C4-2B (cell line): ENCODE measurements at regions not wholly inside any gene's neighbourhood (a gene's known extent, or its start where the extent isn't known, plus 50 kb on each side); places are given as distances from the start of the nearest gene placed in this dataset.

Experiments
- H3K27ac ChIP-seq: fragments of 450-650 bp; 2 replicates; pipeline ENCODE4 v1.5.1; 2017
- CTCF ChIP-seq: fragments of 450-650 bp; conservative IDR thresholded peaks from 2 replicates; pipeline ENCODE4 v1.5.1; 2017; ENCODE audit warnings: mild to moderate bottlenecking
- ZFX ChIP-seq: fragments of 450-650 bp; IDR thresholded peaks from 2 replicates; pipeline ENCODE4 v1.6.1; 2017

- no peak overlapping the region for H3K27ac ChIP-seq
- TF ChIP-seq ZFX (no peak), CTCF (no peak)
Observed at GRCh38 chr11:45027312-45027711, 76.6 kb upstream of the TP53I11 start.

DNA sequence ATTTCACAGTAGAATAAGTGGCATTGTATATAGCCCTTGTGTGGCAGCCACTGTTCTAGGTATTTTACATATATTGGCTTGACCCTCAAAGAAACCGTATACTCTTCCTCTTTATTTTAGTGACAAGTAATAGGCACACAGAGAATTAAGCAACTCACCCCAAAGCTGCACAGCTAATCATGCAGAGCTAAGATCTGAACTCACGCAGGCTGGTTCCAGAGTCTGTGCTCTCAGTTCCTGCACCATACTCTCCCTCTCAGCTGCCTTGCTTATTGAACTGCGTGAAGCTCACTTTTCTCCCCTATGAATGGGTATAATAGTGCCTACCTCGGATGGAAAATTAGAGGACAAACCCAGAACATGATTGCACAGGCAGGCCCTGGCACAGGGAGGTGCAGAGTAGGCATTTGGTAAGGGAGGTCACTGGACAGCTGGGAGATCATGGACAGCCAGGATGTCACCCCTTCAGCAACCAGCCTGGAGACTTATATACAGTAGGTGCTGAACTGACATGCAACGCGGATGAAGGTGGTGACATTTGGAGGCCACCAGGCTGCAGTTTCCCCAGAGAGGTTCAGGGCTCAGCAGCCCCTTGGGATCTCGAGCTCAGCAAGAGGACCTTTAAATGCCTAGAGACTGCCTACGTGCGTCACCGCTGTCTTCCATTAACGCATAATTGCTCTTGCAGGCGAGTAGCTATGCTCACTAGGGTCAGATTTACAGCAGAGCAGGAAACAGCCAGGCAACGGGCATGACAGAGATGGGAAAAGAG is 78.4 kb upstream of the TP53I11 start:
- TF ChIP-seq CTCF (no peak), ZFX (no peak)
- H3K27ac ChIP-seq: no peak overlapping the region

DNA sequence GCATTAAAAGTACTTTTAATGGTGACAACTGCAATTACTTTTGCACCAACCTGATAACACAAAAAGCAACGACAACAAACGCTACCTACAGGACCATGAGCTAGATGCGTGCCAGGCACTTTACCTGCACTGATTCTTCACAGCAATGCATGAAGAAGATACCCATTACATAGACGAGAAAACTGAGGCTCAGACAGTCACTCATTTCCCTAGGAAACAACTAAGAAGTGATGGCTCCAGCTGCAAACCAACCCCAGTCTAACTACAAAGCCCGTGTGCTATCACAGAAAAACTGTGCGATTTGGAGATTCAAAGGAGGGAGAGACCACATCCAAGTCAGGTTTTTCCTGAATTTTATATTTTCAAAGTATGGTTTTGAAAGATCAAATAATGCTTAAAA is 80.1 kb upstream of the TP53I11 start:
- TF ChIP-seq CTCF (no peak), ZFX (no peak)
- H3K27ac ChIP-seq: no peak overlapping the region

GRCh38 chr11:45031912-45032519 is 81.3 kb upstream of the TP53I11 start:
- TF ChIP-seq ZFX (no peak), CTCF (no peak)
- H3K27ac ChIP-seq: no peak overlapping the region

GRCh38 chr11:45035413-45035812 is 84.7 kb upstream of the TP53I11 start:
- TF ChIP-seq CTCF (no peak), ZFX (no peak)
- H3K27ac ChIP-seq: no peak overlapping the region

- no peak for TF ChIP-seq ZFX
- TF ChIP-seq CTCF: no peak
- H3K27ac ChIP-seq: no peak overlapping the region
Observed at GRCh38 chr11:45036010-45036409, 85.3 kb upstream of the TP53I11 start.

- TF ChIP-seq CTCF (no peak), ZFX (no peak)
- no peak overlapping the region for H3K27ac ChIP-seq
Observed at GRCh38 chr11:45036733-45037132, 86.0 kb upstream of the TP53I11 start.
